GM21447 (cell line): ENCODE measurements at regions not wholly inside any gene's neighbourhood (a gene's known extent, or its start where the extent isn't known, plus 50 kb on each side); places are given as distances from the start of the nearest gene placed in this dataset.
"Not testable (repeated sequence)": the region's sequence is repeated elsewhere in the genome, so short reads cannot be mapped to it uniquely, and the experiment has no call there.

Experiments
- ATAC-seq: cut with Tn5 transposase; IDR thresholded peaks from one replicate; pipeline ENCODE4 v1.9.1; 2021; ENCODE audit not compliant: unreplicated experiment

DNA sequence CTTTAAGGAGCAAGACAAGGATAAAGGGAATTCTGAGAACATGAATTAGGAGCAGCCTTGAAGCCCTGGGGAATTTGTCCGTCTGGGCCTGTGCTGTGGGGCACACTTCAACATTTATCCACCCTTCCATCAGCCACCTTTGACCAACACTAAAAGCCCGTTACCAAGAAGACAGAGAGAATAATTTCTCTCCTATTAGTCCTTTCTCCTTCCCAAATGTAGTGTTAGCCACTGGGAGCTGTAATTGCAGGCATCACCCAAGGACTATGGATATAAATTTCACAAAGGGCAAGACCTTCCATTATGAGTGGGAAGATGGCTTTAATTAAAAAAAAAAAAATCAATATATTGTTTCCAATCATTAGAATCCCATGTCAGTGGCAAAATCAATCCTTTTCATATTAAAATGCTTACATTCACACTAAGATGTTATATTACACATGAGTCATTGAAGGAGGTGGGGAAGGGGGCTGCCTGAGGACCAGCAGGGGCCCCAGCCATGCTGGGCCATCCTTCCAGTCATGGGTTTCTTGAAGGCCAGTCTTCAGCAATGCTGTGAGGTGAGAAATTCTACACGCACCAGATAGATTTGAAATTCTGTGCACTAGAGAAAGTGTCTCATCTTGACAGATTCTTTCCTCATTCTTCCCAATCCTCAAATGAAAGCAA is 292.5 kb upstream of the NRP1 start:
- no peak for ATAC-seq

DNA sequence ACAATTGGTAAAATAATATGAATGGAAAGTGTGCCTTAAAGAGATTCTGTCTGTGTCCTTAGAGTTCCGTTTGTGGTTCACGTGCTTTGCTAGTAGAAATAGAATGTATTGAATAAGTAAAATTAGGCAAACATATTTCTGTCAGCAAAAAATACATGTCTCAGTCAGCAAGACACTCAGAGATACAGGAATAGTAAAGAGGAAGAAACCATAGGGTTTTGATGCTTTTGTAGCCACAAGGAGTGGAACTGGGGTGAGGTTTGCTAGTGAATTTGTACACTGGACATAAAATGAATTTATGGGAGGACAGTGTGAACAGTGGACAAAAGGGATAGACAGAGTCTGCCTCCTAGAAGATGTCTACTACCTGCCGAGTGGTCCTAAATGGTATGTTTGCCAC is 289.2 kb upstream of the NRP1 start:
- no peak for ATAC-seq

DNA sequence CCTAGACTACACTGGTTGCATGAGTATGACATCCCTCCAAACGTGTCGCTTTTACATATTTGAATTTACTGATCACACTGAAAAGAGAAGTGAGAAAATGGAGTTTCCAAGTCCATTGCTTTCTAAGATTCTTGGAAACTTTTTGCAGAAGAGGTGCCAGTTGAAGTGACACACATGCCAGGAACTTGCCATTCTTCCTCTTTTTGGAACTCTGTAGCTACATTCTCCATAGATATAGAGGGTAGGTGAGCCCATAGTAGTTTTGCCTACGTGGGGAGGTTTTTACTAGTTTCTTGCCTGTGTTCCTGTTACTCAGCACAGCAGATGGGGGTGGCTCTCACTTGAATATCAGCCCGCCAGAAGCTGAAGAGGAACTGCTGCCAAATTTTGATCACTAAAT is 286.6 kb upstream of the NRP1 start:
- no peak for ATAC-seq

DNA sequence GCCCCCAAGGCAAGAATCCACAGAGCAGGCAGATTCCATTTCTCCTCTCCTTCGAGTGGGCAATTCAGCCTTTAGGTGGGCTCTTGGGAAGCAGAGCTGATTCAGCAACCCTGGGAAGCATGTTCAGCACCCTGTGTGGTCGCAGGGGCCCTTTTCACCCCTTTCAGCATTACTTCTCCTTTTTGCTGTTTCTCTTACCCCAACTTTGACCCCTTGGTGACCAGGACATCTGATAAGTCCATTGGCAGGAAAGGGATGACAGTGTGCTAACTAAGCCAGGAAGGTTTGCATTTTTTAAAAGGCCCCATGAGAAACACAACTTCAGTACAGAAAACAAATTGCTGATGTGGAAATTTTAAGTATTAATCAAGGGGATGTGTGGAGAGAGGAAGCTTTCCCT is 283.7 kb upstream of the NRP1 start:
- ATAC-seq, result no peak

DNA sequence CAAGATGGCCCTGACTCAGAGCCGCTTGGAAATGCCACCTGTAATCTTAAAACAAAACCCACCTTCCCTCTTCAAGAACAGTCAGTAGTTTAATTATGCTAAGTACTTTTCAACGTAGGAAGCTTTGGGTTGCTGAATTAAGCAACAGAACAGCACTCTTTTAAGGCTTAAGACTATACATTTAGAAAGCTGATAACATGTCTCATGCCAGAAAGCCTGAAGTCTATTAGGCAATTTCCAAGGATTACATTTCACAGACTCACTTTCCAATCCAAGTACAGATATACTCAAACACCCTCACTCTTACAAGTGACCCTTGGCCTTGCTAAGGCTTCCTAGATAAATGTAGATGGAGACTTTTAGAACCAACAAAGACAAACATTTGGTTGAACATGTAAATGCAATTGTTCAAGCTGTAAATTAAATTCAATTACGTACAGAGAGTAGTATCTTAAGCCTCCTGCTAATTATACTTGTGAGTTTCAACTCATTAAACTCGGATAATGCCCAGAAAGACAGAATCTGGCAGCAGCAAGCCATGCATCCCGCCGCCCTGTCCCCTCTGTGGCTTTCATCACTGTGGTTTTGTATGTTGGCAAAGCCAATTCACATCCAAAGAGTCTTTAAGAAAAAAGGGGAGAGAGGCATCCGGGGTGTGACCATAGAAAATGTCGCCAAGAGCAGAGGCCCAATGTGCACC is 283.1 kb upstream of the NRP1 start:
- ATAC-seq, result no peak

DNA sequence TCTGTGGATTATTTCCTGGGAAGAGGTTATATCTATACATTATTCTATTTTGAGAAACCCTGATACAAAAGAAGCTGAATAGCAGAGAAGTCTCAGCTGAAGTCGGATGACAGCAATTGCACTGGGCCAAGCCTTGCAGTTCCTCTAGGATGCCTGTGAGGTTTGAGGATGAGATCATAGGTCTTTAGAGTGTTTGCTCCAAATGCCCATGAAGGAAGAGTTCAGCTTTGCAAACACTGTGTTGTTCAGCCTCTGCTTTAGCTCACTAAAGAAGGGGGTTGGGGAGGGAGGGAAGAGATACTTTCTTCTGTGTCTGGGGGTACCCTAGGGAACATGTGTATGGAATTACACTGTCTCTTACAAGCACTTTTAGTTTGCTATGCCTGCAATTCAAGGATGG is 282.5 kb upstream of the NRP1 start:
- ATAC-seq, result no peak

DNA sequence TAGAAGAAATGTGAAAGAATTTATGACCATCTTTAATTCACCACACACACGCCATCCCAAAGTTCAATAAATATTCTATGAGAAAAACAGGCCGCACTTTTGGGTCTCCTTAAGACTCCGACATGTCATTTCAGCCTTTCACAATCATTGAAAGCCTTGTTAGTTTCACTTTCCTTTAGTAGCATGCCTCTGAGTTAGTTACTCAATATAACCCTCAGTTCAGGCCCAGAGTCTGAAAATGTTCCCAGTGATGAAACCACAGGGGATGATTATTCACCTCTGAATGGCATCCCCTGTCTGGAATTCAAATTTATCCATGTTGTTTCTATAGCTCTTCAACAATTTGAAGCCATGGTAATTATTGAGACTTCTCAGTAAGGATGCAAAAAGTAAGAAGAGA is 278.1 kb upstream of the NRP1 start:
- no peak for ATAC-seq

DNA sequence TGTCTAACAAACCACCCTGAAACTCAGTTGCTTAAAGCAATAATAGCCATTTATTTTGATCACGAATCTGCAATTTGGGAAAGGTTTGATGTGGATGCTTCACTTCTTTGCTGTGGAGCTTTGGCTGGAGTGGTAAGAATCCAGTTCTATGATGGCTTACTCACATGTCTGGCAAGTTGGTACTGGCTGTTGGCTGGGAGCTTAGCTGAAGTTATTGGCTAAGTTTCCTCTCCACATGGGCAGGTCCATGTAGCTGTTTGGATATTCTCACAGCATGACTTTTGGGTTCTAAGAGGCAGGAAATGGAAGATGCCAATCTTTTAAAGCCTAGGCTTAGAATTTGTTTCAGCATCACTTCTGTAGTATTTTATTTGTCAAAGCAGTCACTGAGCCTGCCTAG is 277.6 kb upstream of the NRP1 start:
- no peak for ATAC-seq

DNA sequence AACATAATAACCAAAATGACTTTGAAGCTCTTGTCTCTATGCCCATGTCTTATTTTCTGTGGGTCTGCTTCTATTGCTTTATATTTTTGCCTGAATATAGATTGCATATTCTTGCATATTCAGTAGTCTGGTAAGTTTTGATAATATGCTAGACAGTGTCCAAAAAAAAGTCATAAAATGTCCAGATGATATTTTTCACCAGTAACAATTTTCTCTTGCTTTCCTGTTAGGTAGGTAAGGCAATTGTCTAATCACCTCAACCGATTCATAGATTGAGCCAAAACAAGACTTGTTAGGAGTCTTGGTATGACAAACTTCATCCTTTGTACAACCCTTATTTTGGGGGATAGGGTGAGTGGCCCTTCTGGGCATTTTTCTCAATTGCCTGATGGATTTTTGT is 277.0 kb upstream of the NRP1 start:
- ATAC-seq, result no peak

DNA sequence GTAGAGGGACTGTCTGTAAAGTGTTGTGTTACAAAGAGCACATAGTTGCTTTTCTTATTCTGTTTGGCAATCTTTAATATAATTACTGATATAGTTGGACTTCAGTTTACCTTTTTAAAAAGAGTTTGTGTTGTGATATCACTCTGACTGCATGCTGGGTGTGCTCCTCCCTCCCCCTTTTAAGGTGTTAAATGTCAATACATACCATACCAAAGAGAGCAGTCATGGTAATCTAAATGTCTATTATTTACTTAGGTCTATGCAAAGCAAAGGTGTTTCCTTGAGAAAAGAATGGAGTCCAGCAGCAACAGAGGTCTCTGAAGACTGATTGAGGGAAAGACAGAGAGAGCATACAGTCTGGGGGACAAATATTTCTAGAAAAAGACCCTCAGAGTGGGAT is 275.1 kb upstream of the NRP1 start:
- ATAC-seq, result no peak

DNA sequence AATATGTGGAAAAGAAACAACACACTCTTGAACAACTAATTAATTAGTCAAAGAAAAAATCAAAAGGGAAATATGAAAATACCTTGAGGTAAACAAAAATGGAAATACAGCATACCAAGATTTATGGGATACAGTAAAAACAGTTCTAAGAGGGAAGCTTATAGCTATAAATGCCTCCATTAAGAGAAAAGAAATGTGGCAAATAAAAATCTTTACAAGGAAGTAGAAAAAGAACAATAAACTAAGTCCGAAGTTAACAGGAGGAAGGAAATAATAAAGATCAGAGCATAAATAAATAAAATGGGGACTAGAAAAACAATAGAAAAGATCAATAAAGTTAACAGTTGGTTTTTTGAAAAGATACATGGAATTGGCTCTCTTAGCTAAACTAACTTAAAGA is 267.8 kb upstream of the NRP1 start:
- no peak for ATAC-seq

DNA sequence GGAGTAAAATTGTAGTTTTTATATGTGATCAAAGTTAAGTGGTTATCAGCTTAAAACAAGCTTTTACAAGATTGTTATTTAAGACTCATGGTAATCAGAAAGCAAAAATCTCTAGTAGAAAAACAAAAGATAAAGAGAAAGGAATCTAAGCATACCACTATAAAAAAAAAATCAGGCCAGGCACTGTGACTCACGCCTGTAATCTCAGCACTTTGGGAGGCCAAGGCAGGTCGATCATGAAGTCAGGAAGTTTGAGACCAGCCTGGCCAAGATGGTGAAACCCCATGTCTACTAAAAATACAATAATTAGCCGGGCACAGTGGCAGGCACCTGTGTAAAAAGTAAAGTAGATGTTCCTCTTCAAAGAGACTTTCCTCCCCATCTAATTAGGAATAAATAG is 265.9 kb upstream of the NRP1 start:
- ATAC-seq, result no peak

DNA sequence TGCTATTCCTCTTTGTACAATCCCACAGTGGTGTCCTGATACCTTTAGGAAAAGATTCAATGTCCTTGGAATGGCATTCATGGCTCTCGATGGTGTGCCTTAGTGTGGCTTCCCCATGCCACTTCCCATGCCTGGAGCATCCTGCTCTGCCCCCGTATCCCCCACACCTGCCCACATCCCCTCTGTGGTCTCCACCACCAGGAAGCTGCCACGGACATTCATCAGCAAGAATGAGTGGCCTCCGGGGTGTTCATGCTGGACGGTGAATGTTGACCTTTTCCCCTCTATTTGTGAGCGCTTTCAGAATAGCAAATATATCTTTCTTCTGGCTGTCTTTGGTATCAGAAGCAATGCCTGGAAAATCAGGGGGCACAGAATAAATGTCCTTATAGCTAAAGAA is 262.0 kb upstream of the NRP1 start:
- ATAC-seq, result no peak

DNA sequence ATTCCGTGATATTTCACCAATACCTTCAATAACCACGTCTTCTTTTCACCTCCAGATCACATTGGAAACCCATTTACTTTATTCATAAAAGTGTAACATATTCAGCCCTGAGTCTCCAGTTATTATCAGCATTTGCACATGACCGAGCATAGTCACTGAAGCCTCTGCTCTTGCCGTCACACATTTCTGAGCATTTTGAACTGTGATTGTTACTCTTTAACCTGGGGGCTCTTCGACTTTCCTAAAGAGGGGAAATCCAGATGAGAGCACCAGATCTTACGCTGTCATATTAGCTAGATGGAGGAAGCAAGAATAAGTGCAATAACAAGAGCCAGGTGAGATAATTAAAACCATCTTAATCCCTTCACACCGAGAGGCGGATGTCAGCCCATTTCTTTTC is 260.0 kb upstream of the NRP1 start:
- ATAC-seq, result no peak

DNA sequence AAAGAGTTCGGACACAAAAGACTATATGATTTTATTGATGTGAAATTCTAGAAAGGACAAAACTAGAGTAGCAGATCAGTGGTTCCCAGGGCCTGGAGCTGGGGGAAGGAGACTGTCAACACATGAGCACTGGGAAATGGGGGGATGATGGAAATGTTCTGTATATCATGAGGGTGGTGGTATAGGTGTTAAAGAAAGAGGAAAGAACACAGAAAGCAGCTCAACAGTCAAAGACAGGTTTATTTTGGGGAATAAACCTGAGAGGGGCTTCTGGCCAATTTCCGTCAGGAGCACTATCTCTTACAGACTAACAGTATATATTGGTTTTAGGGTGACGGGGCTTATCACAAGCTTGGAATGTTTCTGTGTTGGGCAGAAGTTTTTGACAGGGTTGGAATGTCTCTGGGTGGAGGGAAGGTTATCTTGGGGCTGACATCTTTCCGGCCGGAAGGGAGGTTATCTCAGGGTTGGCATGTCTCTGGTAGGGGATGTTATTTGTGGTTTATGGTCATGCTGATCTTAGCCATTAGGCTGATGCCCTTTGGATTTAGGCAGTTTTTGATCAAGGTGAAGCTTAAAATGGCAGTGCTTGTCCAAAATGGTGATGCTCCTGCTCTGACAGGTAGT is 254.6 kb upstream of the NRP1 start:
- no peak for ATAC-seq

DNA sequence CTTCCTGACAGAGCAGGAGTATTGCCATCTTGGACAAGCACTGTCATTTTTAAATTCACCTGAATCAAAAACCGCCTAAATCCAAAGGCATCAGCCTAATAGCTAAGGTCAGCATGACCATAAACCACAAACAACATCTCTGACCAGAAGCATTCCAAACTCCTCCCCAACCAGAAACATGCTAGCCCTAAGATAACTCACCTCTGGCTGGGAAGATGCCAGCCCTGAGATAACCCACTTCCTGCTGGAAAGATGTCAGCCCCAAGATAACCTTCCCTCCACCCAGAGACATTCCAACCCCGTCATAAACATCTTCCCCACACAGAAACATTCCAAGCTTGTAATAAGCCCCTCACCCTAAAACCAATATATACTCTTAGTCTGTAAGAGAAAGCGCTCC is 250.1 kb upstream of the NRP1 start:
- not testable (repeated sequence) for ATAC-seq

DNA sequence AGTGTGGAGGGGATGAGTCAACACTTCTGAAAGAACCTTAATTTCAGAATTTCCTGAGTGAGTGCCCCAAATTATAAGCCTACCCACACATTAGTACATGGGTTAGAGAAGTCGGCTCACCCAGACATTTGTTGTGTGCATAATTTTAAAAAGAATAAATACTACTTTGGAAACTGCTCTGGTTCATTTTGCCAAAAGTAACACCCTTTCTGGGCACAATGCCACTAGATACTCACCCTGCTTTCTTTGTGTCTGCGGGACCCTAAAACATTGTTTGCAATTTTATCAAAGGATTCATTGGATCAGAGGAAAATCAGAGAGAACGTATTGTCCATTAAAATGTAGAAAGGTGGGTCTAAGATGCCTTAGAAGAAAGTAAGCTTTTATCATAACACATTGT is 245.5 kb upstream of the NRP1 start:
- ATAC-seq, result no peak

DNA sequence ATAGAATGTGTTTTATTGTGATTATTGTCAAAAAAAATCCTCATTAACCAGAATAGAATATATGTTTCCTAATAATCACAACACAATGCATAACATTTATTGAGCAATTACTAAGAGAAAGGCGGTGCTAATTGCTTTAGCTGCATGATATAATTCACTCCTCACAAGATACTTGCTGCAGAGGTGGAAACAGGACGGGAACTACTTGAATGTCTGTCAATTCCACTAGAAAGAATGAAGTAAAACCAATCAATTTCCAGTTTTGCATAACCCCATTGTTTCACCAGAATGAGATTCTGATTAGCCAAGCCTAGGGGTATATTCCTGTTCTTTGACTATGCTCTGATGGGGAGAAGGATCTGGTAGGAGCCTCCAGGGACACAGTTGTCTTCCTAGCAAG is 239.1 kb upstream of the NRP1 start:
- ATAC-seq, result no peak

DNA sequence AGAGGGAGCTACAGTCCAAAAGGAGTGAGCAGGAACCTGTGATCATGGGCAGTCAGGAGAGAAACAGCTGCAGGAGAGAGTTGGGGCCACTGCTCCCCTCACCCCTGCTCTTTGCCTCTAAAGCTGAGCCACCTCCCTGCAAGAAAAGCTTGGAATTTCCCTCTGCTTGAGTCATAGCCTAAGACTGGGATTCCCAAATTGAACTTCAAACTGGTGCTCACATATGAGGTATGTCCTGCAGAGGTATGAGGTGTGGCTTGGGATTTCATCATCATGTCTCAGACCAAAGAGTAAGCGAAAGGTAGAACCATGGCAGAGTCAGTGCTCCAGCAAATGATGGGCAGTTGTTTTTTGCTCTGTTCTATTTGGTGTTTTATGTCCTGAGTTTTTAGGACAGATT is 237.1 kb upstream of the NRP1 start:
- no peak for ATAC-seq

DNA sequence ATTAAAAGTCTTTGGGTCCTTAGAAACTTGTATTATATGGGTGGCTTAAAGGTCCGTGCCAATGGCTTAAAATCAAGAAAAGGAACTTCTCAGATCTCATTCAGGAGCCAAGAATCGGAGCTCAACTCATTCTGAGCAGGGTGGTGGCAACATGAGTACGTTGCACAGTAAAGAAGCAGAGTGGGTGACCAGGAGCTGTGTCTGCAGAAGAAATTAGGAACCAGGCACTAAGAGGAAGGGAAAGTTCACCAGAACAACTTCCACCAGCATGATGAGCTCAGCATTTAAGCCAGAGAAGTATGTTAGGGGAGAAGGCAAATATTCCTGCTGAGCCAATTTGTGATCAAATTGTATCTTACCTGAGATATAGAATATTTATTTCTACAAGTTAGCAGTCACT is 236.0 kb upstream of the NRP1 start:
- ATAC-seq, result no peak

DNA sequence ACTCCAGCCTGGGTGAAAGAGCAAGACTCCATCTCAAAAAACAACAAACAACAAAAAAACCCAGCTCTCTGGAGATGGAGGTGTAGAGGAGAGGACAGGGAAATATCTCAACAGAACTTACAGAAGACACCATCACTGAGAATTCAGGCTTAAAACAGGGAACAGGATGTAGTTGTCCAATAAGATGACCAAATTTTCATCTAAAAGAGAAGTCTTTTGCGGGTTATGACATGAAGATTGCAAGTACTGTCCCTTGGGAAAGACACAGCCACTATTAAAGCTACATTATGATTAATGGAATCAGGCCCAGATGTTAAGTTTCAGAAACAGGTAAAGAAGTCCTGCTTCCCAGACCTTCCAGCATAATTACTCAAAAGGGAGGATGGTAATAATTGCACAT is 235.2 kb upstream of the NRP1 start:
- ATAC-seq, result no peak

DNA sequence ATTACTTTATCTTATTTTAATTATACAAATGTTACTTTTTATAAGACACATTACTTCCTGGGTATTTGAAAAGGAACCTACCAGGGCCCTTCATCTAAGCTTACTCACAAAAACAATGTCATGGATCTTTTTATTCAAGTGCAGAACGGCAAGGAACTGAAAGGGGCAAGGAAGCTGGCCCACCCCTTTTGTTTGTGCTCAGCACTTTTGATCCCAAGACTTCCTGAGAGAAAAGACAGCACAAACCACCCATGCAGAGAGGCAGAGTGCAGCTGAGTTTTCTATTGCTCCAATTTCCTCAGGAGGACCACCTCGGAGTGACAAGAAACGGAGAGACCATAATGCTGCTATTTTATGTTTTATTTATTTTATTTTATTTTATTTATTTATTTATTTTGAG is 232.0 kb upstream of the NRP1 start:
- no peak for ATAC-seq

DNA sequence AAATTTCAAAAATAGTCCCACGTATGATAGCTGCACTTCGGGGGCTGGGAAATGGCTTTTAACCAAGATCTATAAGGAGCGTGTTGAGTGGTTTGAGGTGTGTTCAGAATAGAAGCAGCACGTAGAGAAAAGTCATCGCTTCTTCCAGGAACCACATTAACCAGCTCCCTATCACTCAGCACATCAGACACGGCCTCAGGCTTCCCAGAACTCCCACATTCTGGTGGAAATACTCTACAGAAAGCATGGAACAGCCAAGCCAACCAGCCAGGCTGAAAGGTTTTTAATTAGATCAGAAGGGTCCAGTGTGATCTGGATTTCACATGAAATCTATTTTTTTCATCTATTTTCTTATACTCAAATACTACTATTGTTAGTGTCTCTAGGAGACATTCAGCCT is 231.5 kb upstream of the NRP1 start:
- no peak for ATAC-seq
